ENCODE measurements at regions not wholly inside any gene's neighbourhood (a gene's known extent, or its start where the extent isn't known, plus 50 kb on each side); places are given as distances from the start of the nearest gene placed in this dataset.

- ChIA-PET POLR2A (no interaction called here), CTCF (no interaction called here)
- no peak for DNase-seq (ENCODE audit: extremely low spot score)
- no peak for TF ChIP-seq CTCF (IDR thresholded peaks at IDR 0.05; ENCODE audit: control extremely low read depth, extremely low read depth, low read depth, missing control alignments)
These were observed 84.2 kb upstream of the ARRDC4 start for GRCh38 chr15:97876281-97876675.

GRCh38 chr15:97881346-97881965, 79.0 kb upstream of the ARRDC4 start:
- ChIA-PET CTCF (no interaction called here), POLR2A (no interaction called here)
- no peak for TF ChIP-seq CTCF (IDR thresholded peaks at IDR 0.05; ENCODE audit: control extremely low read depth, extremely low read depth, low read depth, missing control alignments)
- DNase-seq (ENCODE audit: extremely low spot score): no peak

GRCh38 chr15:97884513-97885131, 75.9 kb upstream of the ARRDC4 start:
- ChIA-PET CTCF (no interaction called here), POLR2A (no interaction called here)
- DNase-seq (ENCODE audit: extremely low spot score): no peak
- no peak for TF ChIP-seq CTCF (IDR thresholded peaks at IDR 0.05; ENCODE audit: control extremely low read depth, extremely low read depth, low read depth, missing control alignments)

GRCh38 chr15:97890307-97890706, 70.2 kb upstream of the ARRDC4 start:
- TF ChIP-seq CTCF (IDR thresholded peaks at IDR 0.05; ENCODE audit: control extremely low read depth, extremely low read depth, low read depth, missing control alignments): no peak
- no peak for DNase-seq (ENCODE audit: extremely low spot score)
- CTCF ChIA-PET: interaction anchor here (1.3 kb wide), 1 partner anchor 8 kb away, joined by 3 read pairs; no protein-coding TSS in a partner anchor
- POLR2A ChIA-PET: no interaction called here

- no peak for TF ChIP-seq CTCF (IDR thresholded peaks at IDR 0.05; ENCODE audit: control extremely low read depth, extremely low read depth, low read depth, missing control alignments)
- ChIA-PET CTCF (interaction anchor here (0.9 to 1.7 kb wide), 5 partner anchors 16 to 530 kb away, joined by 3 to 7 read pairs (median 4); no protein-coding TSS in a partner anchor), POLR2A (no interaction called here)
- DNase-seq (ENCODE audit: extremely low spot score): no peak
These were observed 68.2 kb upstream of the ARRDC4 start for GRCh38 chr15:97892167-97892938.

GRCh38 chr15:97893967-97894366, 66.5 kb upstream of the ARRDC4 start:
- ChIA-PET POLR2A (no interaction called here), CTCF (no interaction called here)
- DNase-seq (ENCODE audit: extremely low spot score): no peak
- no peak for TF ChIP-seq CTCF (IDR thresholded peaks at IDR 0.05; ENCODE audit: control extremely low read depth, extremely low read depth, low read depth, missing control alignments)

Data from GM10248 (cell line).